ENCODE measurements at regions not wholly inside any gene's neighbourhood (a gene's known extent, or its start where the extent isn't known, plus 50 kb on each side); places are given as distances from the start of the nearest gene placed in this dataset.

DNA sequence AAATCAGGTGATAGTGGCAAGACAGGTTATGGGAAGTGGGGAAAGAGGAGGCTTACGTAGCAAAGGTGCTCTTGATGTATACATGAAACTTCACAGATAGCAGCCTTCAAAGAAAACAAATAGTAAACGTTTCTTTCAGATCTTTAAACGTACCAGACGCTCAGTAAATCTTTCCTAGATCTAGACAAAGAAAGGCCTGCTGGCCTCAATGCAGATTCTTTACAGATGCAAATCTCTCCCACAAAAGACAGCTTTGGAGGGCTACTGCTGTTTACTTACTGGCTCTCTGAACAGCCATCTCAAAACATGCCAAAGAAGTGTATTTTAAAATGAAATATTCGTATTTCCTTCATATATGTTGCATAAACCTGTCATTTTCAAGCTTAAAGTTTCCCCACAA lies 1279.9 kb upstream of the NRXN1 start:
- TF ChIP-seq, protein P1, sequence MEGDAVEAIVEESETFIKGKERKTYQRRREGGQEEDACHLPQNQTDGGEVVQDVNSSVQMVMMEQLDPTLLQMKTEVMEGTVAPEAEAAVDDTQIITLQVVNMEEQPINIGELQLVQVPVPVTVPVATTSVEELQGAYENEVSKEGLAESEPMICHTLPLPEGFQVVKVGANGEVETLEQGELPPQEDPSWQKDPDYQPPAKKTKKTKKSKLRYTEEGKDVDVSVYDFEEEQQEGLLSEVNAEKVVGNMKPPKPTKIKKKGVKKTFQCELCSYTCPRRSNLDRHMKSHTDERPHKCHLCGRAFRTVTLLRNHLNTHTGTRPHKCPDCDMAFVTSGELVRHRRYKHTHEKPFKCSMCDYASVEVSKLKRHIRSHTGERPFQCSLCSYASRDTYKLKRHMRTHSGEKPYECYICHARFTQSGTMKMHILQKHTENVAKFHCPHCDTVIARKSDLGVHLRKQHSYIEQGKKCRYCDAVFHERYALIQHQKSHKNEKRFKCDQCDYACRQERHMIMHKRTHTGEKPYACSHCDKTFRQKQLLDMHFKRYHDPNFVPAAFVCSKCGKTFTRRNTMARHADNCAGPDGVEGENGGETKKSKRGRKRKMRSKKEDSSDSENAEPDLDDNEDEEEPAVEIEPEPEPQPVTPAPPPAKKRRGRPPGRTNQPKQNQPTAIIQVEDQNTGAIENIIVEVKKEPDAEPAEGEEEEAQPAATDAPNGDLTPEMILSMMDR (IDR thresholded peaks at IDR 0.05), result no peak
- TF ChIP-seq POLR2AphosphoS5 (IDR thresholded peaks at IDR 0.05), result no peak
- TF ChIP-seq POLR2A (IDR thresholded peaks at IDR 0.05), result no peak

Data from sigmoid colon (tissue), 4 donors.